ENCODE measurements at regions not wholly inside any gene's neighbourhood (a gene's known extent, or its start where the extent isn't known, plus 50 kb on each side); places are given as distances from the start of the nearest gene placed in this dataset.

- TF ChIP-seq CTCF (IDR thresholded peaks at IDR 0.05) (no peak), POLR2A (IDR thresholded peaks at IDR 0.05) (no peak)
Observed at GRCh38 chr16:86771506-86772460, 193.4 kb downstream of the FOXL1 start.
